HL-60/S4 (cell line): ENCODE measurements at regions not wholly inside any gene's neighbourhood (a gene's known extent, or its start where the extent isn't known, plus 50 kb on each side); places are given as distances from the start of the nearest gene placed in this dataset.

Experiments
- in situ Hi-C: fragments of 300-500 bp; cut with MboI; formaldehyde crosslinking; loops from 2 replicates; pipeline ENCODE4 v1.14.3; 2022; ENCODE audit warnings: low sequenced_read_pairs

- in situ Hi-C loops: no loop called here
Measured at GRCh38 chr2:7281231-7282201, 364.3 kb downstream of the RNF144A start.

GRCh38 chr2:7286120-7286519 is 368.9 kb downstream of the RNF144A start:
- in situ Hi-C loops: no loop called here

GRCh38 chr2:7288484-7288883 is 371.3 kb downstream of the RNF144A start:
- in situ Hi-C loops: no loop called here

GRCh38 chr2:7289697-7290096 is 372.5 kb downstream of the RNF144A start:
- in situ Hi-C loops: no loop called here

GRCh38 chr2:7292154-7292691 is 375.0 kb downstream of the RNF144A start:
- in situ Hi-C loops: no loop called here

- in situ Hi-C loops: no loop called here
Measured at GRCh38 chr2:7309582-7309981, 392.4 kb downstream of the RNF144A start.

GRCh38 chr2:7324706-7325105 is 407.5 kb downstream of the RNF144A start:
- in situ Hi-C loops: no loop called here

GRCh38 chr2:7325186-7325585 is 408.0 kb downstream of the RNF144A start:
- in situ Hi-C loops: no loop called here

- in situ Hi-C loops: no loop called here
Measured at GRCh38 chr2:7329465-7329864, 412.3 kb downstream of the RNF144A start.

GRCh38 chr2:7333189-7333765 is 416.1 kb downstream of the RNF144A start:
- in situ Hi-C loops: no loop called here

- in situ Hi-C loops: no loop called here
Measured at GRCh38 chr2:7333960-7334493, 416.8 kb downstream of the RNF144A start.

- in situ Hi-C loops: no loop called here
Measured at GRCh38 chr2:7338961-7339360, 421.7 kb downstream of the RNF144A start.

GRCh38 chr2:7346336-7346735 is 429.1 kb downstream of the RNF144A start:
- in situ Hi-C loops: no loop called here

- in situ Hi-C loops: no loop called here
Measured at GRCh38 chr2:7348761-7349160, 431.5 kb downstream of the RNF144A start.

- in situ Hi-C loops: no loop called here
Measured at GRCh38 chr2:7352191-7352590, 435.0 kb downstream of the RNF144A start.

GRCh38 chr2:7353571-7353970 is 436.4 kb downstream of the RNF144A start:
- in situ Hi-C loops: no loop called here

- in situ Hi-C loops: no loop called here
Measured at GRCh38 chr2:7355781-7356180, 438.6 kb downstream of the RNF144A start.

- in situ Hi-C loops: no loop called here
Measured at GRCh38 chr2:7356909-7357584, 439.8 kb downstream of the RNF144A start.

GRCh38 chr2:7357993-7358392 is 440.8 kb downstream of the RNF144A start:
- in situ Hi-C loops: no loop called here

- in situ Hi-C loops: no loop called here
Measured at GRCh38 chr2:7358865-7359447, 441.7 kb downstream of the RNF144A start.

GRCh38 chr2:7363906-7364305 is 446.7 kb downstream of the RNF144A start:
- in situ Hi-C loops: no loop called here
